ENCODE measurements at regions not wholly inside any gene's neighbourhood (a gene's known extent, or its start where the extent isn't known, plus 50 kb on each side); places are given as distances from the start of the nearest gene placed in this dataset.

DNA sequence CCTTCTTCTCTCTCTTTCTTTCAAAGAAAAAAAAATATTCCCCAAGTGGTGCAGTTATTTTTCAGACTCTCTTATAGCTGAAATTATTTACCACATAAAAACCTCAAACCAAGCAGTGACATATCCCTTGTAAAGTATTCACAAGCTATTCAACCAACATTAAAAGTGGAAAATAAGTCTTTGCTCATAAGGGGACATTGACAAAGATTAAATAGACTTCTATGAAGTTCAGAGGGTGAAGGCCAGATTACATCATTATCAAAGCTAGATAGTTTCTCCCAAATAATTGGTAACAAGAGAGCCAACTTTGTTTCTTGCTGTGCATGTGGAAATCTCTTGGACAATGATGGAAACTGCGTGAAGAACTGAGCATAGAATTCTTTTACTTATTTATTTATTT lies 379.8 kb upstream of the RSPO3 start:
- intact Hi-C loops (cut with DNase I; ENCODE audit: low total_unique reads) = no loop called here
- Histone ChIP-seq H3K9me3 (no peaks in the 10 kb centered on the region), H3K27me3 (replicated peaks in 1 of 7) (no peaks in the 10 kb centered on the region), H3K36me3 (no peaks in the 10 kb centered on the region), H3K27ac (no peak overlapping the region), H3K4me3 (no peak overlapping the region), H3K4me1 (no peaks in the 10 kb centered on the region)
- no peak for DNase-seq
- 65 to 88% (median 77%) methylated on average over 1 of the region's 1 CpG for WGBS, 5 donors
- TF ChIP-seq POLR2A (IDR thresholded peaks at IDR 0.05) (no peak), POLR2AphosphoS5 (IDR thresholded peaks at IDR 0.05) (no peak)
- TF ChIP-seq, protein P1, sequence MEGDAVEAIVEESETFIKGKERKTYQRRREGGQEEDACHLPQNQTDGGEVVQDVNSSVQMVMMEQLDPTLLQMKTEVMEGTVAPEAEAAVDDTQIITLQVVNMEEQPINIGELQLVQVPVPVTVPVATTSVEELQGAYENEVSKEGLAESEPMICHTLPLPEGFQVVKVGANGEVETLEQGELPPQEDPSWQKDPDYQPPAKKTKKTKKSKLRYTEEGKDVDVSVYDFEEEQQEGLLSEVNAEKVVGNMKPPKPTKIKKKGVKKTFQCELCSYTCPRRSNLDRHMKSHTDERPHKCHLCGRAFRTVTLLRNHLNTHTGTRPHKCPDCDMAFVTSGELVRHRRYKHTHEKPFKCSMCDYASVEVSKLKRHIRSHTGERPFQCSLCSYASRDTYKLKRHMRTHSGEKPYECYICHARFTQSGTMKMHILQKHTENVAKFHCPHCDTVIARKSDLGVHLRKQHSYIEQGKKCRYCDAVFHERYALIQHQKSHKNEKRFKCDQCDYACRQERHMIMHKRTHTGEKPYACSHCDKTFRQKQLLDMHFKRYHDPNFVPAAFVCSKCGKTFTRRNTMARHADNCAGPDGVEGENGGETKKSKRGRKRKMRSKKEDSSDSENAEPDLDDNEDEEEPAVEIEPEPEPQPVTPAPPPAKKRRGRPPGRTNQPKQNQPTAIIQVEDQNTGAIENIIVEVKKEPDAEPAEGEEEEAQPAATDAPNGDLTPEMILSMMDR (IDR thresholded peaks at IDR 0.05 in 8 of 11, conservative IDR thresholded peaks at IDR 0.05 in 3 of 11) = no peak

- intact Hi-C loops (cut with DNase I; ENCODE audit: low total_unique reads) = no loop called here
- Histone ChIP-seq H3K27ac (no peak overlapping the region), H3K9me3 (peaks cover 0 to 6% (median 0%) of the 10 kb centered on the region in 8 donors), H3K4me1 (no peaks in the 10 kb centered on the region), H3K4me3 (no peak overlapping the region), H3K36me3 (no peaks in the 10 kb centered on the region), H3K27me3 (replicated peaks in 1 of 7) (no peaks in the 10 kb centered on the region)
- TF ChIP-seq POLR2AphosphoS5 (IDR thresholded peaks at IDR 0.05) = no peak
- 70 to 83% (median 80%) methylated on average over 3 of the region's 3 CpGs for WGBS, 5 donors
- DNase-seq = no peak
These were observed 375.4 kb upstream of the RSPO3 start for GRCh38 chr6:126743076-126743475.

DNA sequence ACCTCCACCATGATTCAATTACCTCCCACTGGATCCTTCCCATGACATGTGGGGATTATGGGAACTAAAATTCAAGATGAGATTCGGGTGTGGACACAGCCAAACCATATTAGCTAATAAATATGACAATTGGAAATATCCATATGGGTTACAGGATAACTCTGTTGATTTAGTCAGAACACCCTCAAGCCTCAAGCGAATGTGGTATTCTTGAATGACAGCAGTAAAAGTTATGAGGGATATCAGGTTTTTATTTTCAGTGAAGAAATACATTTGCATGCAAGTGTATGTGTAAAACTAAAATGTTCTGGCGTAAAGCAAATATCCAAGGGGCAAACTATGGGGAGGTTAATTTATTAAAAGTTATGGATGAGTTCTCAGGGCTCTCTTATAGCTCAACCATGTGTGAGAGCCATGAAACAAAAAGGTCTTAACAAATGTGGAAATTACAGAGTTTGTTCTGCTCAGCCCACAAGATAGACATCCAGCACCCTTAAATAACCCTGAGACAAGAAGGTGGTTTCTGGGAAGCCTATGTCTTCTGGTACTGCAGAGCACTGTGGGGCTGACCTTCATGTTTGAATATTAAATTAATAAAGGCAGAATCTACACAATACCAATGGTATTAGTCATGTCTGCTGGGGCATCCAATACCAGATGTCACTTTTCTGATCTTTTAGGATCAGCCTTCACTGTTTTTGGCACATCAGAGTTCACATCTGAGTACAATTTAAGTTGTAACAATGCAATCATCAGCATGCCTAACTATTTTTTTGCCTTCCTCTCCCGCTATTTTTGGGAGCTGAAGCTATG lies 370.5 kb upstream of the RSPO3 start:
- intact Hi-C loops (cut with DNase I; ENCODE audit: low total_unique reads) = no loop called here
- no peak for DNase-seq
- Histone ChIP-seq H3K27me3 (replicated peaks in 1 of 7) (no peaks in the 10 kb centered on the region), H3K4me1 (no peaks in the 10 kb centered on the region), H3K27ac (no peak overlapping the region), H3K36me3 (no peaks in the 10 kb centered on the region), H3K4me3 (no peak overlapping the region), H3K9me3 (peaks cover 0 to 37% (median 11%) of the 10 kb centered on the region in 8 donors)
- 68 to 84% (median 78%) methylated on average over 4 of the region's 4 CpGs for WGBS, 5 donors
- TF ChIP-seq, protein P1 (IDR thresholded peaks at IDR 0.05 in 8 of 11, conservative IDR thresholded peaks at IDR 0.05 in 3 of 11) = no peak
- TF ChIP-seq POLR2AphosphoS5 (IDR thresholded peaks at IDR 0.05) = no peak
- TF ChIP-seq POLR2A (IDR thresholded peaks at IDR 0.05) = no peak

DNA sequence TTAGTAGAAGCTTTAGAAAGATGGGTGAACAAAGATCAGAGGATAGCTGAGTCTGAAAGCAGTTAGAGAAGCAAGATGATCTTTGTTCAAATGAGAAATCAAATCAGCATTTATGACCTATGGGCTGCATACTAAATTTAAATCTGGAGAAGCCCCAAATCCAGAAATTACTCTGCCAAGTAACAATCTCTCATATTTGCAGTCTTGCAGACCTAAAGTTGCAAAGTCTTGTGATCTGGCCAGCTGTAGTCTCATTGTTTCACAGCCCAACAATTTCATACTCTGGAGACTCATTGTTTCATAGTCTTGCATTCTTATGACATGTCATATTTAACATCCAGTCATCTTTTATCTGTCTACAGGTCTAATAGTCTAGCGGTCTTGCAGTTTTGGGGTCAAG lies 364.9 kb upstream of the RSPO3 start:
- WGBS, 5 donors = 77 to 97% (median 80%) methylated on average over 1 of the region's 1 CpG
- H3K27me3 ChIP-seq (replicated peaks in 1 of 7) = no peaks in the 10 kb centered on the region
- no peak for TF ChIP-seq POLR2A (IDR thresholded peaks at IDR 0.05)
- no peak for DNase-seq
- H3K4me3 ChIP-seq = no peak overlapping the region
- H3K36me3 ChIP-seq = no peaks in the 10 kb centered on the region
- H3K4me1 ChIP-seq = no peaks in the 10 kb centered on the region
- no peak overlapping the region for H3K27ac ChIP-seq
- intact Hi-C loops (cut with DNase I; ENCODE audit: low total_unique reads) = no loop called here
- H3K9me3 ChIP-seq = peaks cover 0 to 41% (median 11%) of the 10 kb centered on the region in 8 donors

DNA sequence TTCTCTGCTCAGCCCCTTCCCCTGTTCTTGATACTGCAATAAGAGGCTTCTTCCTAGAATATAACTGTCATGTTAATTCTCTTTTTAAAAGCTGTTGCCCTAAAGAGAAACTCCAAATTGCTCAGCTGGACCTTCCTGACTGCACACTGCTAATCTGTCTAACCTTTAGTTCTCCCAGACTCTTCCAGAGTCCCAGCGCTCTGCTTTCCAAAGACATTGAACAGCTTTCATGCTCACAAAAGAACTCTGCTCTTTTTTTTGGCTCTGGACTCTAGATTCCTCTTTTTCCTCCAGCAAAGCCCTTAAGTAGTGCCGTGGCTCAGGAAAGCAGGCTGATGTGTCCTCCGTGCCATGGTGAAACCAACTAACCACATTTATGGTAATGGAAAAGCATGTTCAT lies 356.6 kb upstream of the RSPO3 start:
- peaks cover 0 to 4% (median 0%) of the 10 kb centered on the region in 8 donors for H3K9me3 ChIP-seq
- TF ChIP-seq POLR2AphosphoS5 (IDR thresholded peaks at IDR 0.05) = no peak
- TF ChIP-seq, protein P1 (IDR thresholded peaks at IDR 0.05 in 8 of 11, conservative IDR thresholded peaks at IDR 0.05 in 3 of 11) = no peak
- TF ChIP-seq POLR2A (IDR thresholded peaks at IDR 0.05) = no peak
- H3K4me1 ChIP-seq = no peaks in the 10 kb centered on the region
- WGBS, 5 donors = 65 to 76% (median 69%) methylated on average over 3 of the region's 3 CpGs
- H3K27ac ChIP-seq = no peak overlapping the region
- H3K36me3 ChIP-seq = no peaks in the 10 kb centered on the region
- intact Hi-C loops (cut with DNase I; ENCODE audit: low total_unique reads) = no loop called here
- H3K27me3 ChIP-seq (replicated peaks in 1 of 7) = no peaks in the 10 kb centered on the region
- no peak overlapping the region for H3K4me3 ChIP-seq
- no peak for DNase-seq

Measured in spleen (tissue), 11 donors.